Dedifferentiated amniotic fluid mesenchymal stem cell (primary cell): ENCODE measurements at regions not wholly inside any gene's neighbourhood (a gene's known extent, or its start where the extent isn't known, plus 50 kb on each side); places are given as distances from the start of the nearest gene placed in this dataset.
"Not testable (repeated sequence)": the region's sequence is repeated elsewhere in the genome, so short reads cannot be mapped to it uniquely, and the experiment has no call there.

Experiments used
- DNase-seq: peaks from one replicate; pipeline ENCODE4 v3.0.0-alpha.2; 2016; ENCODE audit errors: extremely low spot score

- peak; percentile 86 for DNase-seq
Observed at GRCh38 chr4:155592179-155592937, 74.3 kb upstream of the GUCY1A1 start.

GRCh38 chr4:155591738-155592143, 74.9 kb upstream of the GUCY1A1 start:
- no peak for DNase-seq

- DNase-seq = no peak
Observed at GRCh38 chr4:155590796-155591585, 75.7 kb upstream of the GUCY1A1 start.

- DNase-seq = no peak
Observed at GRCh38 chr4:155588437-155588836, 78.2 kb upstream of the GUCY1A1 start.

GRCh38 chr4:155587766-155588165, 78.9 kb upstream of the GUCY1A1 start:
- DNase-seq = no peak

GRCh38 chr4:155582971-155583437, 83.6 kb upstream of the GUCY1A1 start:
- DNase-seq = peak; percentile 73

- no peak for DNase-seq
Observed at GRCh38 chr4:155582041-155582440, 84.6 kb upstream of the GUCY1A1 start.

GRCh38 chr4:155578726-155579370, 87.8 kb upstream of the GUCY1A1 start:
- DNase-seq = peak; percentile 38

GRCh38 chr4:155578219-155578618, 88.4 kb upstream of the GUCY1A1 start:
- DNase-seq = no peak

- not testable (repeated sequence) for DNase-seq
Observed at GRCh38 chr4:155574329-155574728, 92.3 kb upstream of the GUCY1A1 start.

GRCh38 chr4:155573126-155573525, 93.5 kb upstream of the GUCY1A1 start:
- no peak for DNase-seq

- no peak for DNase-seq
Observed at GRCh38 chr4:155572106-155572703, 94.4 kb upstream of the GUCY1A1 start.

- DNase-seq = no peak
Observed at GRCh38 chr4:155571184-155571944, 95.3 kb upstream of the GUCY1A1 start.

GRCh38 chr4:155570661-155571060, 96.0 kb upstream of the GUCY1A1 start:
- DNase-seq = no peak

- DNase-seq = no peak
Observed at GRCh38 chr4:155569960-155570515, 96.6 kb upstream of the GUCY1A1 start.

- DNase-seq = no peak
Observed at GRCh38 chr4:155569471-155569870, 97.2 kb upstream of the GUCY1A1 start.

- no peak for DNase-seq
Observed at GRCh38 chr4:155568641-155569220, 97.9 kb upstream of the GUCY1A1 start.

- DNase-seq = peak; percentile 48
Observed at GRCh38 chr4:155566354-155566753, 100.3 kb upstream of the GUCY1A1 start.

GRCh38 chr4:155565776-155566175, 100.9 kb upstream of the GUCY1A1 start:
- no peak for DNase-seq

- DNase-seq = no peak
Observed at GRCh38 chr4:155565330-155565729, 101.3 kb upstream of the GUCY1A1 start.

- no peak for DNase-seq
Observed at GRCh38 chr4:155564880-155565279, 101.8 kb upstream of the GUCY1A1 start.
